ENCODE measurements at regions not wholly inside any gene's neighbourhood (a gene's known extent, or its start where the extent isn't known, plus 50 kb on each side); places are given as distances from the start of the nearest gene placed in this dataset.

GRCh38 chr16:64138621-64139020 lies 983.2 kb downstream of the CDH11 start:
- Mint-ChIP-seq H3K4me1 (ENCODE audit: low read depth) (no peaks in the 10 kb centered on the region), H3K9me3 (peaks cover 2 to 5% of the 10 kb centered on the region in 2 donors), H3K27me3 (ENCODE audit: low read depth) (no peaks in the 10 kb centered on the region), H3K36me3 (ENCODE audit: insufficient read depth in 2 of 2) (peaks cover 0 to 1% of the 10 kb centered on the region in 2 donors), H3K27ac (no peak overlapping the region), H3K4me3 (no peak overlapping the region)
- no peak for ATAC-seq (replicated peaks in 1 of 2)
- DNase-seq, result no peak

DNA sequence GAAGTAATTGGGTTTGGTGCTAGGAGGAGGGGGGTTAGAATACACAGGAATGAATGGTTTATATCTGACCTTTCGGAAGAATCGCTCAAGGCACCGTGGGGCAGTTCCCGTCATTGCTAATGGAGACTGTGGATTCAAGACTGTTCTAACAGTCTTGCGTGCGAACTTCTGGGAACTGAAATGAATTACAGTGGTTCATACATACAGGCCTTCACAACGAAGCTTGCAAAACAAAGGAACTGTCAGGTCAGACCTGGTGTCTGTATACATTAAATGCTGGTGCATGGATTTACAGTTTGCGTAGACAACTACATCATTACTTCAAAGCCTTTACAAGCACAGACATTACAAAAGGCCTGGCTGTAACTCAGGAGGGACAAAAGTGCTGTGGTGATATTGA lies 983.9 kb downstream of the CDH11 start:
- no peaks in the 10 kb centered on the region for H3K4me1 Mint-ChIP-seq (ENCODE audit: low read depth)
- DNase-seq (no peak), ATAC-seq (replicated peaks in 1 of 2) (no peak)
- H3K9me3 Mint-ChIP-seq, result peaks cover 2 to 9% of the 10 kb centered on the region in 2 donors
- no peaks in the 10 kb centered on the region for H3K27me3 Mint-ChIP-seq (ENCODE audit: low read depth)
- H3K36me3 Mint-ChIP-seq (ENCODE audit: insufficient read depth in 2 of 2), result peaks cover 0 to 3% of the 10 kb centered on the region in 2 donors
- no peak overlapping the region for H3K4me3 Mint-ChIP-seq
- no peak overlapping the region for H3K27ac Mint-ChIP-seq

DNA sequence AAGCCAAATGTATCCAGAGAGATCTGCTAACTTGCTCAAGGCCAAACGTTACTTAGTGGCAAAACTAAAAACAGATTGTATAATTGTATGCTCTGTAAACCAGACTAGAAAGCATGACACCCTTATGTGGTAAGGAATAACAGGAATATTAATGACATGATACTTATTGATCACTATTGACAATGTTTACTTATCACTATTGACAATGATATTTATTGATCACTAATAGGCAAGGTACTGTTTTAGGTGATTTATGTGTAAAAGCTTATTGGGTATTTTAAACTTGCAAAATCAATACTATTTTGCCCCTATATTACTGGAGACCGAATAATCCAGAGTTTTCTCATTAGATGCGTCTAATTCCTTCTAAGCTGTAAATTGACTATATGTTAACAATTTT lies 985.1 kb downstream of the CDH11 start:
- Mint-ChIP-seq H3K36me3 (ENCODE audit: insufficient read depth in 2 of 2) (peaks cover 0 to 3% of the 10 kb centered on the region in 2 donors), H3K27me3 (ENCODE audit: low read depth) (no peaks in the 10 kb centered on the region), H3K4me3 (no peak overlapping the region), H3K27ac (no peak overlapping the region), H3K9me3 (peaks cover 2 to 13% of the 10 kb centered on the region in 2 donors), H3K4me1 (ENCODE audit: low read depth) (no peaks in the 10 kb centered on the region)
- DNase-seq, result no peak
- no peak for ATAC-seq (replicated peaks in 1 of 2)

DNA sequence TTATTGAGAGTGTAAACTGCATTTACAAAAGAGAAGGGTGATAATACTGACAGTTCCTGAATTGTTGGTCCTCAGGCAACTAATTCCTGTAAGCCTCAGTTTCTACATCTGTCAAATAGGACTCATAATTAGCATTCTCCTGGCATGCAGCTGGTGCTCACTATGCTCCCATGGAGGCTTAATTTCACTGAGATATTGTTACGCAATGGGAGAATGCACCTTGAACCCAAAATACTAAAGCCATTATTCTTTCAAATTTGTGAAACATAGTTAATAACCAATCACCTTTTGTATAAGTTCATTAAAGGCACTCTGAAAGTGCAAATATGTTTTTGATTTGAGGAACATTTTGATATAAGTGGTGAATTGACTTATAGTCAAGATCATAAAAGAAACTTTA lies 985.5 kb downstream of the CDH11 start:
- Mint-ChIP-seq H3K9me3 (peaks cover 2 to 13% of the 10 kb centered on the region in 2 donors), H3K4me1 (ENCODE audit: low read depth) (no peaks in the 10 kb centered on the region), H3K27me3 (ENCODE audit: low read depth) (no peaks in the 10 kb centered on the region), H3K4me3 (no peak overlapping the region), H3K27ac (no peak overlapping the region), H3K36me3 (ENCODE audit: insufficient read depth in 2 of 2) (peaks cover 0 to 3% of the 10 kb centered on the region in 2 donors)
- DNase-seq, result no peak
- no peak for ATAC-seq (replicated peaks in 1 of 2)

DNA sequence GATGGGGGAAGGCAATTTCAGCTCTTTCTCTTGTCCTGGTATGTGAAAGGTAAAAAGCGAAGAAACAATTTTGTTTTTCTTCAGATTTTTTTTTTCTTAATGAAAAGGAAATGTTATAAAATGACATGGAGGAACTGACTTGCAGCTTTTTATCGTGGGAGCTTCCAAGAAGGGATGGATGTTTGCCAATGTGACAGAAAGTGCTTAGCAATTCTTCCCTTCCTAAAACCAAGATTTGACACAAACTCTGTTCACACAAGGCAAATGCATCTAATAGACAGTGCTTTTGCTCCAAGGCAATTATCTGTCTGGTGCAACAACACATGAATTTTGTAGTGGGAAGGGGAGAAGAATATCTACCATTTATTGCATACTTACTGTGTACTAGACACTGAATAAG lies 988.5 kb downstream of the CDH11 start:
- Mint-ChIP-seq H3K27me3 (ENCODE audit: low read depth) (no peaks in the 10 kb centered on the region), H3K27ac (no peak overlapping the region), H3K36me3 (ENCODE audit: insufficient read depth in 2 of 2) (peaks cover 0 to 3% of the 10 kb centered on the region in 2 donors), H3K9me3 (peaks cover 2 to 18% of the 10 kb centered on the region in 2 donors), H3K4me3 (no peak overlapping the region), H3K4me1 (ENCODE audit: low read depth) (no peaks in the 10 kb centered on the region)
- ATAC-seq (replicated peaks in 1 of 2) (no peak), DNase-seq (no peak)

DNA sequence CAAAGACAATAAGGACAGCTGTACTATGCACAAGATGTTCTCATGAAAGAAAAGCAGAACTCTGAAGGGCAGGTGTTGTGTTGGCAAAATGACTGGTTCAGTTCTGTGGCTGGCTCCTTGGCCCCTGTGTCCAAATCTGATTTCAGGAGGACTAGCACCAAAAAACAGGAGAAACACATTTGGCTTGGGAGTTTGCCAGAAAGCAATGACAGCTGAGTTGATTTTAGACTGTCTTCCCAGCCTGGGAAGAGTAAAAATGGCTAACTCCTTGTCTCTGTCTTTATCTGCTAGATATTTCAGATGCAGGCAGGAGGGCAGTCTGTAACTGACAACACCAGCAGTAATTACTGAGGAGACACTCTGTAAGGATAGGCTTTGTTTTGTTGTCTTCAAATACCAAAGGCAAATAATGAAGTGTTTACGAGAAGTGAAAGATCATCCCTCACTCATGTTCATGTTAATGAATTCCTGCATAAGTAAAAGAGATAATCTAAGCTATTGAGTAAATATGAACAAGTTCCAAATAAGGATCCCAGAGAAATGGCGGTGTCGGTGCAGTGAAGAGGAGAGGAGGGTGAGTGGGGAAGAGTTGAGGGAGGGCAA lies 989.0 kb downstream of the CDH11 start:
- no peak for ATAC-seq (replicated peaks in 1 of 2)
- H3K36me3 Mint-ChIP-seq (ENCODE audit: insufficient read depth in 2 of 2), result peaks cover 0 to 3% of the 10 kb centered on the region in 2 donors
- no peaks in the 10 kb centered on the region for H3K4me1 Mint-ChIP-seq (ENCODE audit: low read depth)
- no peak for DNase-seq
- peaks cover 2 to 18% of the 10 kb centered on the region in 2 donors for H3K9me3 Mint-ChIP-seq
- H3K27me3 Mint-ChIP-seq (ENCODE audit: low read depth), result no peaks in the 10 kb centered on the region
- no peak overlapping the region for H3K4me3 Mint-ChIP-seq
- H3K27ac Mint-ChIP-seq, result no peak overlapping the region

DNA sequence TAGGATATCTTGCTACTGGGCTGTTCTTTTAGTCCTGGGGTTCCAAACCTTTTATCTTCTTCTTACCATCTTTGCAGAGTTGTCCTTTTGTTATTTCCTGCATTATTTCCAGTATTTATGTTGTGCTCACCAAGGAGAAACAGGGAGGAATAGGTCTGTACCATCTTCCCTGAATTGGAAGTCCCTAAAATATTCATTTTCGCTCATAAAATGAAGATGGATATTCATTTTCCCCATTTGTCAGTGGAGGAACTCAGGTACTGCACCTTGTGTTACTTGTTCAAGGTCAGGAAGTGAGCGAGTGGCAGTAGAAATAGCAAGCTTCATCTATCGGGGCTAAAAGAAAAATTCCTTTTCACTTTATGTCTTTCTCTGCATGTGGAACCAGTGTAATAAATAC lies 989.7 kb downstream of the CDH11 start:
- Mint-ChIP-seq H3K27ac (no peak overlapping the region), H3K4me1 (ENCODE audit: low read depth) (no peaks in the 10 kb centered on the region), H3K27me3 (ENCODE audit: low read depth) (no peaks in the 10 kb centered on the region), H3K36me3 (ENCODE audit: insufficient read depth in 2 of 2) (peaks cover 0 to 3% of the 10 kb centered on the region in 2 donors), H3K9me3 (peaks cover 2 to 18% of the 10 kb centered on the region in 2 donors), H3K4me3 (no peak overlapping the region)
- no peak for DNase-seq
- ATAC-seq (replicated peaks in 1 of 2), result no peak

GRCh38 chr16:64131423-64131822 lies 990.4 kb downstream of the CDH11 start:
- Mint-ChIP-seq H3K4me3 (no peak overlapping the region), H3K27ac (no peak overlapping the region), H3K27me3 (ENCODE audit: low read depth) (no peaks in the 10 kb centered on the region), H3K36me3 (ENCODE audit: insufficient read depth in 2 of 2) (peaks cover 0 to 3% of the 10 kb centered on the region in 2 donors), H3K4me1 (ENCODE audit: low read depth) (no peaks in the 10 kb centered on the region), H3K9me3 (peaks cover 2 to 18% of the 10 kb centered on the region in 2 donors)
- DNase-seq (no peak), ATAC-seq (replicated peaks in 1 of 2) (no peak)

DNA sequence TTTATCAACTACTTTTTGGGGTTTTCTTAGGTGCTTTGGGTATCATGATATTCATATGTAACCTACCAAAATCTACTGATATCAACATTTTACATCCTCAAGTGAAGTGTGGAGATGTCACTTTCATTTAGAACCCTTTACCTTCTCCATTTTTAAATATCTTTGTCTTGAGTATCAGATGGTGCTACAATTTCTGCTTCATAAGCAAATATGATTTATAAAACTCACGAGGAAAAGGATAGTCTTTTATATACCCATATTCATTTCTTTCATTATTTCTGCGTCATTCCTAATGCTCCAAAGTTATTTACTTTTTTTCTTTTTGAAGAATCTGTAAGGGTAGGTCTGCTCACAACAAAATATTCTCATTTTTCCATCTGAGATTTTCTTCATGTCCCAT lies 991.7 kb downstream of the CDH11 start:
- ATAC-seq (replicated peaks in 1 of 2), result no peak
- H3K27ac Mint-ChIP-seq, result no peak overlapping the region

DNA sequence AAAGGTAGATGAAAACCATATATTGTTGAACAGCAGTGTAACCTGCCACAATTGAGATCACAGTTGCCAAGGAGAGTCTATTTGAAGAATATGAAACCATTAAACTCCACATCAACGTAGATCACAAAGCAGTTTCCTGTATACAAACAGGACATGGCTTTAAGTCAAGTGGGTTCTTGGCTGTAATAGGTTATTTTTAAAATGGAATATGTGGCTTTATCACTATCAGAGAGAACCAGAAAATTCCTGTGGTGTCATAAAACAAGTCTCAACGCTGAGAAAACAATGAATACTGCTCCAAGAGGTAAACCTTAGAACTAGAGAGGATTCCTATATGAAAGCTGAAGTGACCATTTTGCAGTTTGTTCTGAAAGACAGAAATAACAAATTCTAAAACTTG lies 999.7 kb downstream of the CDH11 start:
- H3K4me1 Mint-ChIP-seq (ENCODE audit: low read depth), result no peaks in the 10 kb centered on the region
- DNase-seq, result no peak
- H3K27me3 Mint-ChIP-seq (ENCODE audit: low read depth), result no peaks in the 10 kb centered on the region
- H3K9me3 Mint-ChIP-seq, result peaks cover 5 to 6% of the 10 kb centered on the region in 2 donors
- no peak overlapping the region for H3K27ac Mint-ChIP-seq
- ATAC-seq (replicated peaks in 1 of 2), result no peak
- H3K4me3 Mint-ChIP-seq, result no peak overlapping the region
- peaks cover 0 to 2% of the 10 kb centered on the region in 2 donors for H3K36me3 Mint-ChIP-seq (ENCODE audit: insufficient read depth in 2 of 2)

More for the DNA sequence above, 991.7 kb downstream of the CDH11 start:
- peaks cover 0 to 2% of the 10 kb centered on the region in 2 donors for H3K36me3 Mint-ChIP-seq (ENCODE audit: insufficient read depth in 2 of 2)
- H3K9me3 Mint-ChIP-seq, result peaks cover 0 to 12% of the 10 kb centered on the region in 2 donors
- DNase-seq, result no peak
- no peaks in the 10 kb centered on the region for H3K27me3 Mint-ChIP-seq (ENCODE audit: low read depth)
- H3K4me3 Mint-ChIP-seq, result no peak overlapping the region
- no peaks in the 10 kb centered on the region for H3K4me1 Mint-ChIP-seq (ENCODE audit: low read depth)

GRCh38 chr16:64121473-64121872 lies 1000.4 kb downstream of the CDH11 start:
- no peak for DNase-seq
- no peak for ATAC-seq (replicated peaks in 1 of 2)
- Mint-ChIP-seq H3K27me3 (ENCODE audit: low read depth) (no peaks in the 10 kb centered on the region), H3K4me3 (no peak overlapping the region), H3K9me3 (peaks cover 6% of the 10 kb centered on the region in 2 donors), H3K27ac (no peak overlapping the region), H3K4me1 (ENCODE audit: low read depth) (no peaks in the 10 kb centered on the region), H3K36me3 (ENCODE audit: insufficient read depth in 2 of 2) (peaks cover 0 to 2% of the 10 kb centered on the region in 2 donors)

DNA sequence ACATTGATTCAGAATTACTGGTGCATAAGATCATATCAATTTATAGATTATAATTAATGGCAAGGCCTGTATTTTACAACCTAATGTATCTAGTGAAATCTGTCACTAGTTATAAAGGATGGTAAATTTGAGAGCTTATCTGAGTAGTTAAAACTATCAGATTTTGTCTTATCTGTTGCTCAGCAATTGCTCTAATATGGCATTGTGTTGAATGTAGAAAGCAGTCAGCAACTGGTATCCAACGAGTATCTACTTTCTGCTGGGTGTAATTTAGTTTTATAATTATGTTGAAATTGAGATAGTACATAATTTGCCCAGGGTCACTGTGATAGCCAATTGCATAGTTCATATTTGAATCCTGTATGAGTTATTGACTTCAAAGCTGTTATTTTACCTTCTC lies 1005.7 kb downstream of the CDH11 start:
- peaks cover 0 to 2% of the 10 kb centered on the region in 2 donors for H3K36me3 Mint-ChIP-seq (ENCODE audit: insufficient read depth in 2 of 2)
- no peaks in the 10 kb centered on the region for H3K4me1 Mint-ChIP-seq (ENCODE audit: low read depth)
- DNase-seq (no peak), ATAC-seq (replicated peaks in 1 of 2) (no peak)
- peaks cover 9 to 16% of the 10 kb centered on the region in 2 donors for H3K9me3 Mint-ChIP-seq
- no peak overlapping the region for H3K27ac Mint-ChIP-seq
- H3K27me3 Mint-ChIP-seq (ENCODE audit: low read depth), result no peaks in the 10 kb centered on the region
- no peak overlapping the region for H3K4me3 Mint-ChIP-seq

GRCh38 chr16:64109241-64109640 lies 1012.6 kb downstream of the CDH11 start:
- H3K9me3 Mint-ChIP-seq, result peaks cover 3 to 18% of the 10 kb centered on the region in 2 donors
- H3K4me1 Mint-ChIP-seq (ENCODE audit: low read depth), result no peaks in the 10 kb centered on the region
- no peak overlapping the region for H3K4me3 Mint-ChIP-seq
- no peaks in the 10 kb centered on the region for H3K27me3 Mint-ChIP-seq (ENCODE audit: low read depth)
- no peak for DNase-seq
- H3K36me3 Mint-ChIP-seq (ENCODE audit: insufficient read depth in 2 of 2), result no peaks in the 10 kb centered on the region
- ATAC-seq (replicated peaks in 1 of 2), result no peak
- H3K27ac Mint-ChIP-seq, result no peak overlapping the region

DNA sequence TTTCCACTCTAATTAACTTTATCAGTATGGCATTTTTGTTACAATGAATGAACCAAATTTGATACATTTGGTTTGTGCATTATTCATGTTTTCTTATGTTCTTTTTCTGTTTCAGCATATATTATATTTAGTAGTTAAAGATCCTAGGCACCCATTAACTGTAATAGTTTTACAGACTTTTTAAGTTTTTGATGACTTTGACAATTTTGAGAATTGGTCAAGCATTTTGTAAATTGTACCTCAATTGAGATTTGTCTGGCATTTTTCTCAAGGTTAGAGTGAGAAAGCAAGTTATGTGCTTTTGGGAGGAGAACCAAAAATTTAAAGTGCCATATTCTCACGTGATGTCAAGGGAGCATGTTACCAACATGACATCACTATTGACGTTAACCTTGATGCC lies 1019.2 kb downstream of the CDH11 start:
- Mint-ChIP-seq H3K27ac (no peak overlapping the region), H3K9me3 (peaks cover 6 to 9% of the 10 kb centered on the region in 2 donors), H3K4me3 (no peak overlapping the region), H3K4me1 (ENCODE audit: low read depth) (no peaks in the 10 kb centered on the region), H3K36me3 (ENCODE audit: insufficient read depth in 2 of 2) (no peaks in the 10 kb centered on the region), H3K27me3 (ENCODE audit: low read depth) (no peaks in the 10 kb centered on the region)
- no peak for DNase-seq
- no peak for ATAC-seq (replicated peaks in 1 of 2)
